Uterus (tissue), 3 donors: ENCODE measurements at regions not wholly inside any gene's neighbourhood (a gene's known extent, or its start where the extent isn't known, plus 50 kb on each side); places are given as distances from the start of the nearest gene placed in this dataset.

Experiments
- DNase-seq, 2 donors: peaks; one replicate each; pipeline ENCODE4 v3.0.0-alpha.2; 2019 to 2020
- H3K27ac ChIP-seq, 2 donors: fragments of 200-600 bp; sonication (generic); 1 replicate in 1 of 2; 2 replicates in 1 of 2; pipeline ENCODE4 v1.5.1; 2016 to 2018
- H3K27me3 ChIP-seq, 2 donors: fragments of 200-600 bp; sonication (generic); one replicate each; pipeline ENCODE4 v1.5.1; 2018 to 2019; ENCODE audit warnings: control low read depth in 1 of 2
- H3K36me3 ChIP-seq, 2 donors: fragments of 200-600 bp; sonication (generic); one replicate each; pipeline ENCODE4 v1.5.1; 2019; ENCODE audit warnings: control low read depth in 1 of 2
- H3K4me1 ChIP-seq, 2 donors: fragments of 200-600 bp; sonication (generic); one replicate each; pipeline ENCODE4 v1.5.1; 2018 to 2019; ENCODE audit warnings: control low read depth in 1 of 2
- H3K4me3 ChIP-seq, 2 donors: fragments of 200-600 bp; sonication (generic); 1 replicate in 1 of 2; 2 replicates in 1 of 2; pipeline ENCODE4 v1.5.1; 2018 to 2019; ENCODE audit warnings: mild to moderate bottlenecking in 1 of 2
- H3K9me3 ChIP-seq, 2 donors: fragments of 200-600 bp; sonication (generic); one replicate each; pipeline ENCODE4 v1.5.1; 2019; ENCODE audit warnings: control low read depth in 1 of 2
- POLR2A ChIP-seq, 2 donors: fragments of 450-650 bp; IDR thresholded peaks; one replicate each; pipeline ENCODE4 v1.6.1; 2016; ENCODE audit warnings: antibody characterized with exemption in 2 of 2, mild to moderate bottlenecking in 1 of 2, moderate library complexity in 1 of 2
- intact Hi-C: fragments of 100-400 bp; cut with DNase I; formaldehyde crosslinking; loops from one replicate; pipeline ENCODE4 v1.15.1; 2023; ENCODE audit warnings: low total_unique reads
- TF ChIP-seq, protein P1 (sequence below), 4 experiments: fragments of 200-600 bp in 2 of 4; fragments of 450-650 bp in 2 of 4; sonication (generic) in 2 of 4; IDR thresholded peaks; one replicate each; pipeline ENCODE4 v1.5.1; 2016 to 2019; ENCODE audit warnings: antibody characterized with exemption in 4 of 4, mild to moderate bottlenecking in 2 of 4, moderate library complexity in 1 of 4
- donor health status: DM: yes; HTN: yes; CAD: no.

DNA sequence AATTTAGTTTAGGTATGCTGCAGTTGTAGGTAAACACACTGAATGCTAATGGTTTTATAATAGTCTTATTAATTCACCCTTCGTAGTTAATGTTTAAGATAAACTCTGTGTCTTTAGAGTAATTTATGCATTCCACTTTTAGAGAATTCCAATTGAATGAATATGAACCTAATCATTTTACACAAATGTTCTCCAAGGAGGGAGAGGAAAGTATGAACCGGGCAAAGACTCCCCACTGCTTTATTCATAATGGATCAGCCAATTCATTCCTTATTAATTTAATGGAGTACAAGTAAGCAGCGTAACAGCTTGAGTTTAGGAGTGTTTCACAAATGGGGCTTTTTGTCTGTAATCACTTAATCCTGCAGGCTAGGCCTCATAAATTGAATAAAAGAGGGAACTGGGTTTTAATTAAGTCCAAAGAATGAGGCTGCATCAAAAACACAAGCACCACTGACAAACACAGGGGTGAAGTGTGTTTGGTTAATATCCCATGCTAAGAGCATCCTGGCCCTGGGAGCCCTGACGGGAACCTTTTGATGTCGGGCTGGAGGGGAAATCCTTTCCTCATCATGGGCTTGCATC is 375.7 kb upstream of the DYNLRB2 start:
- TF ChIP-seq, protein P1, sequence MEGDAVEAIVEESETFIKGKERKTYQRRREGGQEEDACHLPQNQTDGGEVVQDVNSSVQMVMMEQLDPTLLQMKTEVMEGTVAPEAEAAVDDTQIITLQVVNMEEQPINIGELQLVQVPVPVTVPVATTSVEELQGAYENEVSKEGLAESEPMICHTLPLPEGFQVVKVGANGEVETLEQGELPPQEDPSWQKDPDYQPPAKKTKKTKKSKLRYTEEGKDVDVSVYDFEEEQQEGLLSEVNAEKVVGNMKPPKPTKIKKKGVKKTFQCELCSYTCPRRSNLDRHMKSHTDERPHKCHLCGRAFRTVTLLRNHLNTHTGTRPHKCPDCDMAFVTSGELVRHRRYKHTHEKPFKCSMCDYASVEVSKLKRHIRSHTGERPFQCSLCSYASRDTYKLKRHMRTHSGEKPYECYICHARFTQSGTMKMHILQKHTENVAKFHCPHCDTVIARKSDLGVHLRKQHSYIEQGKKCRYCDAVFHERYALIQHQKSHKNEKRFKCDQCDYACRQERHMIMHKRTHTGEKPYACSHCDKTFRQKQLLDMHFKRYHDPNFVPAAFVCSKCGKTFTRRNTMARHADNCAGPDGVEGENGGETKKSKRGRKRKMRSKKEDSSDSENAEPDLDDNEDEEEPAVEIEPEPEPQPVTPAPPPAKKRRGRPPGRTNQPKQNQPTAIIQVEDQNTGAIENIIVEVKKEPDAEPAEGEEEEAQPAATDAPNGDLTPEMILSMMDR (IDR thresholded peaks at IDR 0.05), result no peak
- TF ChIP-seq POLR2A (IDR thresholded peaks at IDR 0.05), result no peak
- H3K36me3 ChIP-seq, result no peaks in the 10 kb centered on the region
- intact Hi-C loops, result no loop called here
- DNase-seq, result no peak
- H3K4me3 ChIP-seq, result no peak overlapping the region
- no peak overlapping the region for H3K27ac ChIP-seq
- H3K9me3 ChIP-seq, result peaks cover 0 to 2% of the 10 kb centered on the region in 2 donors
- no peaks in the 10 kb centered on the region for H3K4me1 ChIP-seq
- H3K27me3 ChIP-seq, result no peaks in the 10 kb centered on the region

DNA sequence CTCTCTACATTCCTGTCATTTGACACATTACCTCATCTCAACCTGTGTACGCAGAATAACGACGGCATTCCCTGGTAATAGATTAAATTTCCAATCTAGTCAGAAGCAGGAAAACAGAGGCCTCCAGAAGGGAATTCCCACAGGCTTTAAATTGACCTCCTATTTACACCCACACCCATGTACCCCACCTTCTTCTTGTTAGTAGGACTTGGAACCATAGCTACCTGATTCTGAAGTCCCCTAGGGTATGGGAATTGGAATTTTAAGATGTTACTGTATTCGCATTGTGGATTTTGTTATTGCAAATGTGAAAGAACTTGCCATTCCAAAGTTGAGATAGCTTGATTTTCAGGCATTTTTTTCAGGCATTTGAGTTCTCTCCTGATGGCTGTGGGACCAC is 377.5 kb upstream of the DYNLRB2 start:
- H3K4me3 ChIP-seq, result no peak overlapping the region
- intact Hi-C loops, result no loop called here

DNA sequence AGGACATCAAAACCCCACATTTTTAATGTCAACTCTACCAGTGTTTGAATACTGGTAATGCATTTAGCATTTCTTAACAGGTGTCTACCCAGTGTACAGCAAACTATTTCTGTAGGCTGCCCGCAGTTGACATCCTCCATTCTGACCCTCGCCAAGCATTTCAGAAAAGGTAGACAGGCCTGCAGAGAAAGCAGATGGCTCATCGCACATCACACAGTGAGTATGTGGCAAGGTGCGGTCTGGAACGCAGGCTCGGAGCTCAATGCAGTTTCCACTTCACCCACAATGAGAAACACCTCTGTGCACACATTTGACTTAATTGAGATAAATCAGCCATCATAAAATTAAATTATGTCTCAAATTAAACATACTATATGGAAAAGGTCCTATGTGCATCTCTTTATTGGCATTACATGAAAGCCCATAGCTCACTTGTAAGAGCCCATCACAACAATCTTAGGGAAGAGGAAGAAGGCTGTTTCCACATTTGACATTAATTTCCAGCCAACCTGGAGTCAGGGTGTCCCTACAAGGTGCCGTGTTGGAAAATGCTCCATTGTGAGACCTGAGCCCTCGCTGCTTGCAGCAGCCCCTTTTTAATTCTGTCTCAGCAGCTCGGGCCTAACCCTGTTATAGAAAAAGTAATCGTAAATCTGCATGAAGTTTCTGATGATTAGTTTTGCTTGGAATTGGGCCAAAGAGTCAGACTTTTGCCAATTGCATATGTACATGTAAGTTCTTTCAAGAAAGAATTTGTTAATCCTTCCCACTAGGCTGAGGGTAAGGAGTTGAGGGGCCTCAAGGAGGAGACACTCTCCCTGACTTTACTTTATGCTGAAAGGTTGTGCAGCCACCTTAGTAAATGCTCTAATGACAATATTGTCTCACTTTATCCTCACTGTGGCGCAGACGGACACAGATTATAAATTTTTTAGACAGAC is 378.7 kb upstream of the DYNLRB2 start:
- Histone ChIP-seq H3K9me3 (peaks cover 0 to 2% of the 10 kb centered on the region in 2 donors), H3K36me3 (no peaks in the 10 kb centered on the region), H3K4me3 (no peak overlapping the region), H3K4me1 (no peaks in the 10 kb centered on the region), H3K27me3 (no peaks in the 10 kb centered on the region), H3K27ac (no peak overlapping the region)
- TF ChIP-seq POLR2A (IDR thresholded peaks at IDR 0.05), result no peak
- intact Hi-C loops, result no loop called here
- no peak for DNase-seq

More for the DNA sequence above, 377.5 kb upstream of the DYNLRB2 start:
- Histone ChIP-seq H3K4me1 (no peaks in the 10 kb centered on the region), H3K27me3 (no peaks in the 10 kb centered on the region), H3K9me3 (peaks cover 0 to 2% of the 10 kb centered on the region in 2 donors), H3K36me3 (no peaks in the 10 kb centered on the region), H3K27ac (no peak overlapping the region)
- TF ChIP-seq POLR2A (IDR thresholded peaks at IDR 0.05), result no peak
- TF ChIP-seq, protein P1 (IDR thresholded peaks at IDR 0.05), result no peak
- DNase-seq, result no peak

DNA sequence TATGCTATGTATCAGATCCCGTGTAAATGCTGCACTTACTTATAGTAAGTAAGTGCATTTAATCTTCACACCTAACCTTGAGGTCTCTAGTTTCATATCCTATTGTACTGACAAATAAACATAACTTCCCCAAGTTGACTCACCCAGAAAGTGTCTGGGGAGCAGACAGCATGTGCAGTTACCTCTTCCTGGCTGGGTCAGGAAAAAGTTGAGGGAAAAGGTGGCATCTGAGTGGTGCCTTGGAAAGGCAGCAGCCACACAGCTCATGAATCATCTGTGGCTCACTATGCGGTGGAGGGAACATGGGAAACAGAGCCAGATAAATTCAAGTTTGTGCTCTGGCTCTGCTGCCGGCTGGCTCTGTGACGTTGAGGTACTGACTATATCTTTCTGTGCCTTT is 382.0 kb upstream of the DYNLRB2 start:
- Histone ChIP-seq H3K4me1 (no peaks in the 10 kb centered on the region), H3K27me3 (no peaks in the 10 kb centered on the region), H3K9me3 (no peaks in the 10 kb centered on the region), H3K4me3 (no peak overlapping the region), H3K36me3 (no peaks in the 10 kb centered on the region), H3K27ac (no peak overlapping the region)
- no peak for DNase-seq
- intact Hi-C loops, result no loop called here
- TF ChIP-seq POLR2A (IDR thresholded peaks at IDR 0.05), result no peak
- TF ChIP-seq, protein P1 (IDR thresholded peaks at IDR 0.05), result no peak

DNA sequence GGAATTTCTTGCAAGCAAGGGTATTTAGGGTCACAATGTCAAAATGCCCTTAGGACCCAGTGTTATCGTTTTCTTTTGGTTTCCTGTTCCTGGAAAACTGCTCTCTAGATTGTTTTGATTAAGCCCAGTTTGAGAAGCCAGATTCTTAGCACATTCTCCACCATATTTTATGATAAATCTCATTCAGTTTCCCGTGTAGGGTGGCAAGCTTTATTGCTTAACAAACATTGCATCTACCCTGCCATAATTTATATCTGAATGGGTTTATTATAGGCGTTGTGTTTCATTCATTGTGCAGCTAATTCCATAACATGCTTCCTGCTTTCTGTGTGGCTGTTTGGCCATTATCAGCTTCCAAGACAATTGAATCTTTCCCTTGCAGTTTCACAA is 389.1 kb upstream of the DYNLRB2 start:
- H3K36me3 ChIP-seq, result no peaks in the 10 kb centered on the region
- DNase-seq, result no peak
- H3K27ac ChIP-seq, result no peak overlapping the region
- H3K4me3 ChIP-seq, result no peak overlapping the region
- H3K27me3 ChIP-seq, result no peaks in the 10 kb centered on the region
- intact Hi-C loops, result no loop called here
- TF ChIP-seq POLR2A (IDR thresholded peaks at IDR 0.05), result no peak
- TF ChIP-seq, protein P1 (IDR thresholded peaks at IDR 0.05), result no peak
- H3K9me3 ChIP-seq, result no peaks in the 10 kb centered on the region
- H3K4me1 ChIP-seq, result no peaks in the 10 kb centered on the region
